AG09319 (cell line): ENCODE measurements at regions not wholly inside any gene's neighbourhood (a gene's known extent, or its start where the extent isn't known, plus 50 kb on each side); places are given as distances from the start of the nearest gene placed in this dataset.

Experiments
- DNase-seq: peaks from one replicate; pipeline ENCODE4 v3.0.0-alpha.2; 2010; ENCODE audit warnings: low read depth; ENCODE audit errors: extremely low read depth
- TF ChIP-seq, protein P1 (sequence below): IDR thresholded peaks from 2 replicates; pipeline ENCODE4 v1.5.1; 2011; ENCODE audit warnings: low read depth, mild to moderate bottlenecking, inconsistent platforms, low read length, moderate library complexity

DNA sequence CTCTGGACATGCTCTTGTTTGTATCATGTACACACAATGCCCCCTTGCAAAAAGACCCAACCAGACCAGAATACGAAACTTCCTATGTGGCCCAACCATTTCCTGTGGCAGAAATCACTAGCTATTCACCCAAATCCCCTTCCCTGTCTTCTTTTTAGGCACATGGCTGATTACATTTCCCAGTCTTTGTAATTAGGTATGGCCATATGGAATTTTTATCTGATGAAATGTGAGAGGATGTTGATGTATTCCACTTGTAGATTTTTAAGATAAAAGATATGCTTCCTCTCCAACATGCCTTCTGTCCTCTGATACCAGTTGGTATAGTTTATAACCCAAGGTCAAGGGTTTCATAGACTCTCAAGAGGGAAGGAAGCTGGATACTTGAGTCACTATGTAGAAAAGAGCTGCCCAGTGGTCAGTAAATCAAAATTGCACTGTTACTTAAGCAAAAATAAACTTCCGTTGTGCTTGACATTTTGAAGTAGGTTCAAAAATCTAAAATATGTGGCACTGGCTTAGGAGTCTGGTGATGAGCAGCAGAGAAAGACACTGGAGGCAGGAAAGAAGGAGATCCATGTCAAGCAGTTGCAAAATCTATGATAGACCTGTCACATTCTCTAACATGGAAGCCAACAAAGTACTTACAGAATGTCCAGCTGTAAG is 297.4 kb downstream of the SMAD2 start:
- no peak for DNase-seq
- TF ChIP-seq, protein P1, sequence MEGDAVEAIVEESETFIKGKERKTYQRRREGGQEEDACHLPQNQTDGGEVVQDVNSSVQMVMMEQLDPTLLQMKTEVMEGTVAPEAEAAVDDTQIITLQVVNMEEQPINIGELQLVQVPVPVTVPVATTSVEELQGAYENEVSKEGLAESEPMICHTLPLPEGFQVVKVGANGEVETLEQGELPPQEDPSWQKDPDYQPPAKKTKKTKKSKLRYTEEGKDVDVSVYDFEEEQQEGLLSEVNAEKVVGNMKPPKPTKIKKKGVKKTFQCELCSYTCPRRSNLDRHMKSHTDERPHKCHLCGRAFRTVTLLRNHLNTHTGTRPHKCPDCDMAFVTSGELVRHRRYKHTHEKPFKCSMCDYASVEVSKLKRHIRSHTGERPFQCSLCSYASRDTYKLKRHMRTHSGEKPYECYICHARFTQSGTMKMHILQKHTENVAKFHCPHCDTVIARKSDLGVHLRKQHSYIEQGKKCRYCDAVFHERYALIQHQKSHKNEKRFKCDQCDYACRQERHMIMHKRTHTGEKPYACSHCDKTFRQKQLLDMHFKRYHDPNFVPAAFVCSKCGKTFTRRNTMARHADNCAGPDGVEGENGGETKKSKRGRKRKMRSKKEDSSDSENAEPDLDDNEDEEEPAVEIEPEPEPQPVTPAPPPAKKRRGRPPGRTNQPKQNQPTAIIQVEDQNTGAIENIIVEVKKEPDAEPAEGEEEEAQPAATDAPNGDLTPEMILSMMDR, result no peak

DNA sequence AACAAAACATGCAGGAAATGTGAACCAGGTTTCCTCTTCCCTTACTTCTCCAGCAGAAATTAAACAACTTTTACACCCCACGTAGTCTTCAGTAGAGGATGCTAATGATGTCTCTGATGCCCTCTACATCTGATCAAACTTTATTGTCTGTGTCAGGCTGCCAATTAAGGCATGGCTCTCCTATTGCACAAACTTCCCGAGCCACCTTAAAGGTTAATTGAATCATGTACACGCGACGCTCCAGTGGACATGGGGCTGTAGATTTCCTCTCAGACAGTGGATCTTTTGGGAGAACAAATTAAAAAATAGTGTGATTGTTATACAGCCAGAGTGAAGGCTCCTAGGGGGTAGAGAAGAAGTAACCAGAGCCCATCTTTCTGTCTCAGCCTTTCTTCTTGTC is 301.6 kb downstream of the SMAD2 start:
- TF ChIP-seq, protein P1, result no peak
- no peak for DNase-seq

DNA sequence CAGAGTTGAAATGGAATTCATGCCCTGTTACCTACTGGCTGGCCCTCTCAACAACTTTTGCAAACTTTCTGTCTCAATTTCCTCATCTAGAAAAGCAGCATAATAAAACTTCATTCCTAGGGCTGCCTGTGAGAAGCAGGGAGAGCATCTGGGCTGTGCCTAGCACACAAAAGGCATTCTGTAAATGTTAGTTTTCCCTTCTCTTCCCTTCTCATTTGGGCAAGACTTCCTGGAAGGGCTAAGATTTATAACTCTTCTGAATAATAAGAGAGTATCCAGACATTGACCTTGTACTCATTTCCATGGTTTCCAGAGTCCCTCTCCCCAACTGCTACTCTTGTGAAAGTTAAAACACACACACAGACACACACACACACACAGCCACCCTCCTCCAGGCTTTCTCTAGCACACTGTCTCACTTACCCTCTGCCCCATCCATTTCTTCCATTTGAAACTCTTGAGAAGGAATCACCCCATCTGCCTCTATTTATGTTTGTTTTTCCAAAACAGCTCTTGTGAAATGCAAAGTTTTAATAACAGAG is 302.1 kb downstream of the SMAD2 start:
- TF ChIP-seq, protein P1, result no peak
- no peak for DNase-seq

DNA sequence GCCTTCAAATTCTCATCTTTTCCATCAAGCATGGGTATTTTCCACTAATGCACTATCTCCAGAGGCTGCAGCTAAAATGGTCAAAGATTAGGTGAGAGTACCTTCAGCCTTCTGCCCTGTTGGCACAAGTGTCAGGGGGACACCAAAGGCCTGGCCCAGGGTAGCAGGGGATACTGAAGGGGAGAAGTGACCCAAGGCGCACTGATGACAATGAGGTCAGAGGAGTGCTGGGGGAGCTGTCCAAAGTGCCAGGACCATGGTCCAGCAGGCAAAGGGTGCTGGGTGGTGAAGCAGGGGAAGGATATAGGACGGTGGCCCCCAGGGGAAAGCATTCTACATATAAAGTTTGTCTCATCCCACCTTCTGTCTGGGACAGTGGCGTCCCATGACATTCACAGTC is 303.4 kb downstream of the SMAD2 start:
- TF ChIP-seq, protein P1, result no peak

DNA sequence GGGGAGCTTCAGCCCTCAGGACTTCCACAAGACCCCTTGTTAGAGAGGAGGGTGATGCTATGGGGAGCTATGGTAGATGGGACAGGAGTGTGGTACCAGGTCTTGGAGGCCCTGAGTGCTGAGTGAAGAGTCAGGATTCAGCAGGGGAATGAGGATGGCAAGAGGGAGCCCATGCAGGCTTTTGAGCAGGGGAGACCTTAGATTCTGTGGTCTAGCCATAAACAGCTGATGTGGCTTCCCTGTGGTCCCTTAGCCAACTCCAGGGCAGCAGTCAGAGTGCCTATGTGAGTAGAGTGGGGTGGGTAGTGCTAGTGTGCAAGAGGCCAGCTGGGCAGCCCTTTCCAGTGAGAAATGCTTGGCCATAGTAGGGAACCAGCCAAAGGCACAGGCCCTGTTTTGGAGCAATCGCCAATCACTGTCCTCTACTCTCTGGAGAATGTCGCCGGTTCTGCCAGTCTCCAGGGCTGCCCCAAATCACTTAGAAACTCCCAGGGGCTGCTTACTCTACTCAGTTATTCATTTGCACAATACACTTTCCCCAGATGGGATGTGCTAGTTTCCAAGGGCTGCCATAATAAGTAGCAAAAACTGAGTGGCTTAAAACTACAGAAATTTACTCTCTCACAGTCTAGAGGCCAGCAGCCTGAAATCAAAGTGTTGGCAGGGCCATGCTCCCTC is 310.5 kb downstream of the SMAD2 start:
- TF ChIP-seq, protein P1, result no peak

More for the DNA sequence above, 303.4 kb downstream of the SMAD2 start:
- DNase-seq, result no peak

DNA sequence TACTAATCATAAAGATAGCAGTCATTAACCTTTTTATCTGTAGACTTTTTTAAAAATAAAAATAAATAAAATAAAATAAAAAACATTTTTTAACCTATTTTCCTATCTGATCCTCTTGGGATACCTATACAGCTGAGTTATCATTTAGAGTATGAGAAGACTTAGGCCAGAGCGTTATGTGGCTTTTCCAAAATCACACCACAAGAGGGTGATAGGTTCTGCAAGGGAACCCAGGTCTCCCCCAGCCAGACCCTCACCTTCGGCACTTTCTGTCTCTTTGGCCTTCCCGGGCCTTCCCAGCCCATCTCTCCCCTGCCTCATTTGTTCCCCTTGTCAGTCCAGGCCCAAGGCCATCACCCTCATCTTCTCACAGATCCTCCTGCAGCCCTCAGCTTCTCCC is 311.7 kb downstream of the SMAD2 start:
- no peak for DNase-seq
- TF ChIP-seq, protein P1, result no peak

More for the DNA sequence above, 310.5 kb downstream of the SMAD2 start:
- DNase-seq, result no peak

DNA sequence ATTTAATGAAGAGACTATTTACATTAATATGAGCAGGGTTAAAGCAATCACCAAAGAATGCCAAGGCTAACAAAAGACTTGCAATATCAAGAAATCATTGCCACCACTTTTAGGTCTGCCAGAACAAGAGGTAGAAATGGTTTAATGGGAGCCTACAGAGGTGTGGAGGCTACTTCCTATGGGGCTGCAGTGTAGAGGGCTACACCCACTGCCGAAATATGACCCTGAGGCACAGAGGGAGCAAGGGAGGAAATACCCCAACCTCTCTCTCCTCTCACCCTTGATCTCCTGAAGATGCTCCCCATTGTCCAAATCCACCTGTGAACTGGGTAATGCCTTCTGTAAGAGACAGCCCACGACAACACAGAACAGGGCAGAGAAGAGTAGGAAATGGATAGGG is 315.4 kb downstream of the SMAD2 start:
- TF ChIP-seq, protein P1, result no peak
- DNase-seq, result no peak
